Neural cell (in vitro differentiated cells): ENCODE measurements at regions not wholly inside any gene's neighbourhood (a gene's known extent, or its start where the extent isn't known, plus 50 kb on each side); places are given as distances from the start of the nearest gene placed in this dataset.

Source experiments
- H2AFZ ChIP-seq: fragments of 200-600, 300-800 bp; sonication (generic), shearing (Covaris generic); 2 replicates; pipeline ENCODE4 v1.6.0; 2014; ENCODE audit warnings: low read depth, mild to moderate bottlenecking, antibody characterized with exemption, low read length, moderate library complexity
- H3F3A ChIP-seq: fragments of 200-600 bp; shearing (Covaris generic); 2 replicates; pipeline ENCODE4 v1.6.1; 2016; ENCODE audit warnings: mild to moderate bottlenecking, moderate library complexity, mixed read lengths, antibody characterized with exemption, low read length; ENCODE audit not compliant: insufficient read depth, poor library complexity, severe bottlenecking
- H3K27ac ChIP-seq: fragments of 200-600, 300-800 bp; sonication (generic), shearing (Covaris generic); 2 replicates; pipeline ENCODE4 v1.5.1; 2014; ENCODE audit warnings: mild to moderate bottlenecking, low read length, moderate library complexity
- H3K27me3 ChIP-seq: fragments of 300-800, 200-600 bp; sonication (generic), shearing (Covaris generic); 2 replicates; pipeline ENCODE4 v1.6.0; 2014; ENCODE audit warnings: mild to moderate bottlenecking, low read depth, low read length, moderate library complexity; ENCODE audit not compliant: insufficient read depth
- H3K36me3 ChIP-seq: fragments of 300-800, 200-600 bp; sonication (generic), shearing (Covaris generic); 2 replicates; pipeline ENCODE4 v1.5.1; 2014; ENCODE audit warnings: mild to moderate bottlenecking, antibody characterized with exemption, low read length, moderate library complexity; ENCODE audit not compliant: insufficient read depth
- H3K4me2 ChIP-seq: fragments of 300-800, 200-600 bp; sonication (generic), shearing (Covaris generic); 2 replicates; pipeline ENCODE4 v1.6.0; 2014; ENCODE audit warnings: mild to moderate bottlenecking, low read length
- H3K4me3 ChIP-seq: fragments of 300-800, 200-600 bp; sonication (generic), shearing (Covaris generic); 2 replicates; pipeline ENCODE4 v1.5.1; 2014; ENCODE audit warnings: mild to moderate bottlenecking, low read length, moderate library complexity
- H3K79me2 ChIP-seq: fragments of 200-600 bp; shearing (Covaris generic); replicated peaks from 2 replicates; pipeline ENCODE4 v1.6.0; 2014; ENCODE audit warnings: mild to moderate bottlenecking, low read length, moderate library complexity; ENCODE audit not compliant: insufficient read depth
- H3K9ac ChIP-seq: fragments of 300-800, 200-600 bp; sonication (generic), shearing (Covaris generic); 2 replicates; pipeline ENCODE4 v1.6.1; 2016; ENCODE audit warnings: mild to moderate bottlenecking, low read length, mixed read lengths
- H3K9me2 ChIP-seq: fragments of 200-600 bp; shearing (Covaris generic); 2 replicates; pipeline ENCODE4 v1.6.1; 2016; ENCODE audit warnings: mild to moderate bottlenecking, low read length, mixed read lengths; ENCODE audit not compliant: insufficient read depth
- H3K9me3 ChIP-seq: fragments of 200-600, 300-800 bp; sonication (generic), shearing (Covaris generic); 2 replicates; pipeline ENCODE4 v1.6.1; 2016; ENCODE audit warnings: mild to moderate bottlenecking, mixed run types, low read length, moderate library complexity, mixed read lengths
- H4K20me1 ChIP-seq: fragments of 200-600 bp; shearing (Covaris generic); 2 replicates; pipeline ENCODE4 v1.6.1; 2016; ENCODE audit warnings: mild to moderate bottlenecking, mixed run types; ENCODE audit not compliant: insufficient read depth
- CTCF ChIP-seq: fragments of 450-650 bp; IDR thresholded peaks from 2 replicates; pipeline ENCODE4 v1.5.1; 2014; ENCODE audit warnings: antibody characterized with exemption, mild to moderate bottlenecking, moderate library complexity; ENCODE audit not compliant: poor library complexity, severe bottlenecking
- EP300 ChIP-seq: fragments of 450-650 bp; conservative IDR thresholded peaks from 2 replicates; pipeline ENCODE4 v1.6.1; 2014; ENCODE audit warnings: antibody characterized with exemption, mild to moderate bottlenecking, moderate library complexity; ENCODE audit not compliant: poor library complexity, severe bottlenecking
- EZH2 ChIP-seq: fragments of 200-600, 300-800 bp; shearing (Covaris generic), sonication (generic); IDR thresholded peaks from 2 replicates; pipeline ENCODE4 v1.6.1; 2014; ENCODE audit warnings: antibody characterized with exemption, low read length, borderline replicate concordance, mild to moderate bottlenecking; ENCODE audit not compliant: insufficient read depth, poor library complexity, severe bottlenecking
- MXI1 ChIP-seq: fragments of 450-650 bp; conservative IDR thresholded peaks from 2 replicates; pipeline ENCODE4 v1.6.1; 2014; ENCODE audit warnings: antibody characterized with exemption, mild to moderate bottlenecking; ENCODE audit not compliant: poor library complexity, severe bottlenecking
- POLR2AphosphoS5 ChIP-seq: IDR thresholded peaks from 2 replicates; pipeline ENCODE4 v1.6.1; 2012
- RAD21 ChIP-seq: fragments of 450-650 bp; conservative IDR thresholded peaks from 2 replicates; pipeline ENCODE4 v1.6.1; 2014; ENCODE audit warnings: antibody characterized with exemption, mild to moderate bottlenecking, moderate library complexity
- REST ChIP-seq: IDR thresholded peaks from 2 replicates; pipeline ENCODE4 v1.6.1; 2012; ENCODE audit warnings: borderline replicate concordance
- SMC3 ChIP-seq: fragments of 450-650 bp; conservative IDR thresholded peaks from 2 replicates; pipeline ENCODE4 v1.6.1; 2014; ENCODE audit warnings: antibody characterized with exemption, mild to moderate bottlenecking, moderate library complexity; ENCODE audit not compliant: poor library complexity
- TAF1 ChIP-seq: IDR thresholded peaks from 2 replicates; pipeline ENCODE4 v1.6.1; 2012; ENCODE audit warnings: low read depth

GRCh38 chr9:107177857-107178256 is 105.2 kb upstream of the RAD23B start:
- H3K9me3 ChIP-seq = no peaks in the 10 kb centered on the region
- no peak overlapping the region for H3K4me3 ChIP-seq
- H3K27ac ChIP-seq = no peak overlapping the region
- no peaks in the 10 kb centered on the region for H3F3A ChIP-seq
- no peaks in the 10 kb centered on the region for H3K36me3 ChIP-seq
- H4K20me1 ChIP-seq = no peaks in the 10 kb centered on the region
- no peaks in the 10 kb centered on the region for H3K27me3 ChIP-seq
- H3K4me2 ChIP-seq = no peak overlapping the region
- no peak overlapping the region for H2AFZ ChIP-seq
- H3K9me2 ChIP-seq = no peaks in the 10 kb centered on the region
- no peaks in the 10 kb centered on the region for H3K79me2 ChIP-seq
- H3K9ac ChIP-seq = no peak overlapping the region
- TF ChIP-seq SMC3 = no peak
- no peak for TF ChIP-seq MXI1
- no peak for TF ChIP-seq POLR2AphosphoS5
- no peak for TF ChIP-seq CTCF
- no peak for TF ChIP-seq REST
- TF ChIP-seq TAF1 = no peak
- TF ChIP-seq EZH2 = no peak
- no peak for TF ChIP-seq EP300
- TF ChIP-seq RAD21 = no peak

GRCh38 chr9:107178293-107178692 is 104.8 kb upstream of the RAD23B start:
- no peaks in the 10 kb centered on the region for H3K36me3 ChIP-seq
- no peaks in the 10 kb centered on the region for H3K9me3 ChIP-seq
- no peaks in the 10 kb centered on the region for H3K79me2 ChIP-seq
- no peak overlapping the region for H3K9ac ChIP-seq
- H3K9me2 ChIP-seq = no peaks in the 10 kb centered on the region
- no peaks in the 10 kb centered on the region for H4K20me1 ChIP-seq
- H2AFZ ChIP-seq = no peak overlapping the region
- no peak overlapping the region for H3K4me3 ChIP-seq
- no peak overlapping the region for H3K4me2 ChIP-seq
- no peaks in the 10 kb centered on the region for H3K27me3 ChIP-seq
- no peak for TF ChIP-seq POLR2AphosphoS5
- no peak for TF ChIP-seq MXI1
- no peak for TF ChIP-seq RAD21
- no peak for TF ChIP-seq EZH2
- no peaks in the 10 kb centered on the region for H3F3A ChIP-seq
- no peak overlapping the region for H3K27ac ChIP-seq

GRCh38 chr9:107180206-107180605 is 102.9 kb upstream of the RAD23B start:
- Histone ChIP-seq H3K9ac (no peak overlapping the region), H4K20me1 (no peaks in the 10 kb centered on the region), H3K36me3 (no peaks in the 10 kb centered on the region), H3K9me2 (no peaks in the 10 kb centered on the region), H3K4me3 (no peak overlapping the region), H3K4me2 (no peak overlapping the region), H3F3A (no peaks in the 10 kb centered on the region), H3K9me3 (no peaks in the 10 kb centered on the region), H3K27me3 (no peaks in the 10 kb centered on the region), H3K27ac (no peak overlapping the region), H2AFZ (no peak overlapping the region), H3K79me2 (no peaks in the 10 kb centered on the region)
- TF ChIP-seq RAD21 = no peak
